H9 (cell line): ENCODE measurements at regions not wholly inside any gene's neighbourhood (a gene's known extent, or its start where the extent isn't known, plus 50 kb on each side); places are given as distances from the start of the nearest gene placed in this dataset.

Experiments
- DNase-seq: peaks from one replicate; pipeline ENCODE4 v3.0.0-alpha.2; 2017
- H2AFZ ChIP-seq: one replicate; pipeline ENCODE4 v1.6.1; 2013; ENCODE audit warnings: mild to moderate bottlenecking, low read length, control low read depth, moderate library complexity
- H2AK5ac ChIP-seq: 2 replicates; pipeline ENCODE4 v1.6.1; 2013; ENCODE audit warnings: low read length, control low read depth, mixed read lengths; ENCODE audit not compliant: insufficient read length
- H2BK120ac ChIP-seq: one replicate; pipeline ENCODE4 v1.6.1; 2013; ENCODE audit warnings: low read depth, mild to moderate bottlenecking, low read length, control low read depth, inconsistent platforms; ENCODE audit not compliant: poor library complexity, severe bottlenecking
- H2BK12ac ChIP-seq: 2 replicates; pipeline ENCODE4 v1.6.1; 2013; ENCODE audit warnings: low read length, control low read depth, mixed read lengths, low read depth; ENCODE audit not compliant: insufficient read length
- H2BK15ac ChIP-seq: 2 replicates; pipeline ENCODE4 v1.6.1; 2013; ENCODE audit warnings: low read depth, low read length, control low read depth
- H2BK20ac ChIP-seq: one replicate; pipeline ENCODE4 v1.6.1; 2013; ENCODE audit warnings: low read depth, mild to moderate bottlenecking, low read length, control low read depth, inconsistent platforms; ENCODE audit not compliant: poor library complexity, severe bottlenecking
- H2BK5ac ChIP-seq: 2 replicates; pipeline ENCODE4 v1.6.1; 2013; ENCODE audit warnings: low read length, control low read depth, mixed read lengths; ENCODE audit not compliant: insufficient read length
- H3K14ac ChIP-seq: 2 replicates; pipeline ENCODE4 v1.6.1; 2013; ENCODE audit warnings: low read length, control low read depth; ENCODE audit not compliant: insufficient read depth
- H3K18ac ChIP-seq: 2 replicates; pipeline ENCODE4 v1.6.1; 2013; ENCODE audit warnings: low read depth, mild to moderate bottlenecking, mixed read lengths, low read length, control low read depth; ENCODE audit not compliant: insufficient read length
- H3K23ac ChIP-seq: 2 replicates; pipeline ENCODE4 v1.6.1; 2013; ENCODE audit warnings: low read length, control low read depth, mixed read lengths, low read depth; ENCODE audit not compliant: insufficient read length
- H3K23me2 ChIP-seq: 2 replicates; pipeline ENCODE4 v1.6.1; 2013; ENCODE audit warnings: low read depth, mild to moderate bottlenecking, mixed read lengths, low read length, control low read depth; ENCODE audit not compliant: insufficient read length, poor library complexity, severe bottlenecking
- H3K27ac ChIP-seq: 2 replicates; pipeline ENCODE4 v1.5.1; 2013; ENCODE audit warnings: low read length, control low read depth, mixed read lengths, low read depth; ENCODE audit not compliant: insufficient read length
- H3K27me3 ChIP-seq: 2 replicates; pipeline ENCODE4 v1.6.1; 2013; ENCODE audit warnings: low read length, control low read depth, inconsistent platforms; ENCODE audit not compliant: insufficient read depth
- H3K4ac ChIP-seq: 2 replicates; pipeline ENCODE4 v1.6.1; 2013; ENCODE audit warnings: low read depth, mild to moderate bottlenecking, control low read depth, inconsistent platforms, low read length, moderate library complexity
- H3K4me1 ChIP-seq: 2 replicates; pipeline ENCODE4 v1.6.1; 2013; ENCODE audit warnings: low read length, control low read depth, inconsistent platforms; ENCODE audit not compliant: insufficient read depth
- H3K4me2 ChIP-seq: 2 replicates; pipeline ENCODE4 v1.6.1; 2013; ENCODE audit warnings: low read length, control low read depth, mixed read lengths; ENCODE audit not compliant: insufficient read length, insufficient read depth
- H3K56ac ChIP-seq: 2 replicates; pipeline ENCODE4 v1.6.1; 2013; ENCODE audit warnings: low read depth, mild to moderate bottlenecking, mixed read lengths, low read length, control low read depth; ENCODE audit not compliant: insufficient read length
- H3K79me1 ChIP-seq: 2 replicates; pipeline ENCODE4 v1.6.1; 2013; ENCODE audit warnings: low read depth, mild to moderate bottlenecking, moderate library complexity, low read length, control low read depth, inconsistent platforms; ENCODE audit not compliant: insufficient read depth, poor library complexity, severe bottlenecking
- H3K79me2 ChIP-seq: 2 replicates; pipeline ENCODE4 v1.6.1; 2013; ENCODE audit warnings: low read length, control low read depth, inconsistent platforms; ENCODE audit not compliant: insufficient read depth
- H3K9ac ChIP-seq: 2 replicates; pipeline ENCODE4 v1.6.1; 2013; ENCODE audit warnings: low read length, control low read depth, mixed read lengths; ENCODE audit not compliant: insufficient read length; ENCODE audit errors: extremely low read depth
- H3K9me3 ChIP-seq: one replicate; pipeline ENCODE4 v1.6.1; 2013; ENCODE audit warnings: low read depth, low read length, inconsistent platforms; ENCODE audit not compliant: control insufficient read depth
- H3T11ph ChIP-seq: one replicate; pipeline ENCODE4 v1.6.1; 2013; ENCODE audit warnings: mild to moderate bottlenecking, low read length, control low read depth, inconsistent platforms
- H4K20me1 ChIP-seq: one replicate; pipeline ENCODE4 v1.6.1; 2013; ENCODE audit not compliant: control insufficient read depth, insufficient read length, insufficient read depth
- H4K5ac ChIP-seq: 2 replicates; pipeline ENCODE4 v1.6.1; 2013; ENCODE audit warnings: low read depth, mild to moderate bottlenecking, mixed read lengths, low read length, control low read depth; ENCODE audit not compliant: insufficient read length
- H4K8ac ChIP-seq: replicated peaks from 2 replicates; pipeline ENCODE4 v1.6.1; 2013; ENCODE audit warnings: low read length, control low read depth, mixed read lengths, low read depth; ENCODE audit not compliant: insufficient read length
- H4K91ac ChIP-seq: 2 replicates; pipeline ENCODE4 v1.6.1; 2013; ENCODE audit warnings: low read depth, mild to moderate bottlenecking, moderate library complexity, mixed read lengths, low read length, control low read depth; ENCODE audit not compliant: insufficient read length
- H3K27ac Mint-ChIP-seq, 3 experiments: 2 replicates in 2 of 3; 3 replicates in 1 of 3; pipeline ENCODE4 v1.8.0; 2020 to 2021; ENCODE audit warnings: mixed read lengths in 3 of 3, mild to moderate bottlenecking in 1 of 3, moderate library complexity in 1 of 3
- H3K27me3 Mint-ChIP-seq: 2 replicates; pipeline ENCODE4 v1.8.0; 2021; ENCODE audit warnings: low read depth, mild to moderate bottlenecking, moderate library complexity, mixed read lengths
- H3K36me3 Mint-ChIP-seq, 3 experiments: 2 replicates in 2 of 3; 3 replicates in 1 of 3; pipeline ENCODE4 v1.8.0; 2020 to 2021; ENCODE audit warnings: low read depth in 3 of 3, mixed read lengths in 3 of 3; ENCODE audit not compliant: insufficient read depth in 1 of 3
- H3K4me1 Mint-ChIP-seq, 2 experiments: 2 replicates each; pipeline ENCODE4 v1.8.0; 2020; ENCODE audit warnings: mixed read lengths in 2 of 2
- H3K4me3 Mint-ChIP-seq, 2 experiments: 2 replicates in 1 of 2; 3 replicates in 1 of 2; pipeline ENCODE4 v1.8.0; 2020 to 2021; ENCODE audit warnings: mild to moderate bottlenecking in 2 of 2, mixed read lengths in 2 of 2, moderate library complexity in 1 of 2
- H3K9me3 Mint-ChIP-seq, 2 experiments: 2 replicates in 1 of 2; 3 replicates in 1 of 2; pipeline ENCODE4 v1.8.0; 2020; ENCODE audit warnings: mild to moderate bottlenecking in 2 of 2, mixed read lengths in 2 of 2, moderate library complexity in 1 of 2
- CTCF ChIP-seq: fragments of 200-600 bp; sonication (generic); conservative IDR thresholded peaks from 3 replicates; pipeline ENCODE4 v1.8.0; 2021; ENCODE audit warnings: antibody characterized with exemption, mild to moderate bottlenecking
- WGBS: extraction: QIAGEN DNeasy Blood & Tissue Kit; methylation state at CpG from one replicate; pipeline ENCODE4 v1.1.7; 2013; ENCODE audit warnings: missing lambda C conversion rate, low lambda C conversion rate, mixed read lengths; ENCODE audit not compliant: insufficient read length; ENCODE audit errors: extremely low coverage; 5-methylcytosine and 5-hydroxymethylcytosine counted together

GRCh38 chr1:5532811-5533210, 459.4 kb downstream of the NPHP4 start:
- no peak for TF ChIP-seq CTCF
- no peaks in the 10 kb centered on the region for H3K36me3 Mint-ChIP-seq

More at GRCh38 chr1:5532811-5533210, 459.4 kb downstream of the NPHP4 start:
- Mint-ChIP-seq H3K4me3 (no peak overlapping the region), H3K4me1 (peaks cover 0 to 3% of the 10 kb centered on the region in 2 experiments; a peak in 1 of 4 replicates), H3K27ac (no peak overlapping the region), H3K9me3 (peaks cover 0 to 4% of the 10 kb centered on the region in 2 experiments; a peak in 3 of 5 replicates), H3K27me3 (peaks cover 62% of the 10 kb centered on the region)
- no peak overlapping the region for H2AFZ ChIP-seq
- H4K8ac ChIP-seq: no peak overlapping the region
- H4K5ac ChIP-seq: no peak overlapping the region
- no peak overlapping the region for H3K27ac ChIP-seq
- H3K4ac ChIP-seq: no peak overlapping the region
- H3K18ac ChIP-seq: no peak overlapping the region
- H4K20me1 ChIP-seq: no peaks in the 10 kb centered on the region
- H3K9me3 ChIP-seq: no peaks in the 10 kb centered on the region
- H4K91ac ChIP-seq: no peak overlapping the region
- H2BK15ac ChIP-seq: no peak overlapping the region
- H3K4me1 ChIP-seq: no peaks in the 10 kb centered on the region
- H3K4me2 ChIP-seq: no peak overlapping the region
- H2BK20ac ChIP-seq: no peak overlapping the region
- no peak overlapping the region for H3K56ac ChIP-seq
- no peak for DNase-seq
- no peaks in the 10 kb centered on the region for H3K27me3 ChIP-seq
- H2AK5ac ChIP-seq: no peak overlapping the region
- no peaks in the 10 kb centered on the region for H3K23me2 ChIP-seq
- no peak overlapping the region for H2BK12ac ChIP-seq
- no peaks in the 10 kb centered on the region for H3K79me2 ChIP-seq
- no peak overlapping the region for H3K14ac ChIP-seq
- H2BK5ac ChIP-seq: no peak overlapping the region
- no peak overlapping the region for H3K9ac ChIP-seq
- H3K23ac ChIP-seq: no peak overlapping the region
- H3K79me1 ChIP-seq: no peaks in the 10 kb centered on the region
- H2BK120ac ChIP-seq: no peak overlapping the region
- whole genome bisulfite sequencing: no CpG with 5 or more reads among the region's 3 CpGs
- H3T11ph ChIP-seq: no peak overlapping the region
